Keratinocyte (primary cell): ENCODE measurements at regions not wholly inside any gene's neighbourhood (a gene's known extent, or its start where the extent isn't known, plus 50 kb on each side); places are given as distances from the start of the nearest gene placed in this dataset.

Experiments
- EZH2 ChIP-seq: IDR thresholded peaks from one replicate; pipeline ENCODE4 v1.6.1; 2012; ENCODE audit warnings: inconsistent platforms, mild to moderate bottlenecking, low read length, moderate library complexity
- TF ChIP-seq, protein P1 (sequence below), 3 experiments: IDR thresholded peaks in 1 of 3; conservative IDR thresholded peaks in 1 of 3; optimal IDR thresholded peaks in 1 of 3; 2 replicates in 2 of 3; 3 replicates in 1 of 3; pipeline versions ENCODE3 to v1.5.1; 2011; ENCODE audit warnings: low read length in 3 of 3, mild to moderate bottlenecking in 3 of 3, moderate library complexity in 2 of 3, control low read depth in 1 of 3, inconsistent platforms in 1 of 3; ENCODE audit not compliant: insufficient read depth in 2 of 3; ENCODE audit errors: extremely low read depth in 1 of 3

DNA sequence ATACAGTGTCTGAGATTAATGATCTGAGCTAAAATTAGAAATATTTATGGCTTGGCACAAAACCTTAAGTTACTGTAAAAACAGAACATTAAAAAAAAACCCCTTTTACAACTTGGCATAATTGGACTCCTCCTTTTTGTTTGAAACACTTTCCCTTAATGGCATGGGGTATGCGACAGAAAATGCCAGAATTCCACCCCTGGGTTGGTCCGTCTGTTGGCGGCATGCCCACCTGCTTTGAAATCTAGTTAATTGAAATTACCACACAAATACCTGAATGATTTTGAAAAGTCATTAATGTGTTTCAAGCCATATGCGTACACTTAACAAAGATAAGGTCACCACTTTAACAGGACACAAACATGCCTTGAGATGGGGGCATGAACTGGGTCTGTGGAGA, 175.1 kb upstream of the FOXQ1 start:
- TF ChIP-seq, protein P1, sequence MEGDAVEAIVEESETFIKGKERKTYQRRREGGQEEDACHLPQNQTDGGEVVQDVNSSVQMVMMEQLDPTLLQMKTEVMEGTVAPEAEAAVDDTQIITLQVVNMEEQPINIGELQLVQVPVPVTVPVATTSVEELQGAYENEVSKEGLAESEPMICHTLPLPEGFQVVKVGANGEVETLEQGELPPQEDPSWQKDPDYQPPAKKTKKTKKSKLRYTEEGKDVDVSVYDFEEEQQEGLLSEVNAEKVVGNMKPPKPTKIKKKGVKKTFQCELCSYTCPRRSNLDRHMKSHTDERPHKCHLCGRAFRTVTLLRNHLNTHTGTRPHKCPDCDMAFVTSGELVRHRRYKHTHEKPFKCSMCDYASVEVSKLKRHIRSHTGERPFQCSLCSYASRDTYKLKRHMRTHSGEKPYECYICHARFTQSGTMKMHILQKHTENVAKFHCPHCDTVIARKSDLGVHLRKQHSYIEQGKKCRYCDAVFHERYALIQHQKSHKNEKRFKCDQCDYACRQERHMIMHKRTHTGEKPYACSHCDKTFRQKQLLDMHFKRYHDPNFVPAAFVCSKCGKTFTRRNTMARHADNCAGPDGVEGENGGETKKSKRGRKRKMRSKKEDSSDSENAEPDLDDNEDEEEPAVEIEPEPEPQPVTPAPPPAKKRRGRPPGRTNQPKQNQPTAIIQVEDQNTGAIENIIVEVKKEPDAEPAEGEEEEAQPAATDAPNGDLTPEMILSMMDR (optimal IDR thresholded peaks at IDR 0.05 in 1 of 3, IDR thresholded peaks at IDR 0.05 in 1 of 3, conservative IDR thresholded peaks at IDR 0.05 in 1 of 3; ENCODE audit: extremely low read depth in 1 of 3, insufficient read depth in 2 of 3, low read length in 3 of 3): no peak
- no peak for TF ChIP-seq EZH2
